ENCODE measurements at regions not wholly inside any gene's neighbourhood (a gene's known extent, or its start where the extent isn't known, plus 50 kb on each side); places are given as distances from the start of the nearest gene placed in this dataset.

DNA sequence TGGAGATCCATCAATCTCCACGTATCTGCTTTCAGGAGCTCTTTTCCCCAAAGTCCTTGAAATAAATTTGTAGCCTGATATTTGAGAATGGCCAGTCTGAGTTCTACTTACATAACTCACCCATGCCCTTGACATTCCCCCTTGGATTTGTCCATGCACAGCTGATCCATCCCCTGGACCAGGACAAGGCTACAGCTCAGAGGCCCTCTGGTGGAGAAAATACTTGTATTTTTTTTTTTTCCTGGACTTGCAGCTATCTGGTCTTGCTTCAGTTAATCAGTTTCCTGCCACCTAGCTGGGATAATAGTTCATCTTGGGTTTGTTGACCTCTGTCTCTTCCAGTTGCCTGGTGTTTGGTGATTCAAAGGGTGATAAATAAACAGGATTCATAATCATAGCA lies 467.6 kb downstream of the DHX35 start:
- TF ChIP-seq EZH2 (IDR thresholded peaks at IDR 0.05; ENCODE audit: insufficient read depth, poor library complexity, severe bottlenecking) (no peak), EZH2phosphoT487 (IDR thresholded peaks at IDR 0.05; ENCODE audit: insufficient read depth, low read depth) (no peak)
